Right renal pelvis (tissue), 4 donors: ENCODE measurements at regions not wholly inside any gene's neighbourhood (a gene's known extent, or its start where the extent isn't known, plus 50 kb on each side); places are given as distances from the start of the nearest gene placed in this dataset.

ENCODE experiments used
- DNase-seq, 4 donors: peaks; one replicate each; pipeline ENCODE4 v3.0.0-alpha.2; 2013; ENCODE audit warnings: low read depth in 4 of 4, low spot score in 3 of 4, missing footprints in 1 of 4

- no peak for DNase-seq
Measured at GRCh38 chr11:103659743-103660142, 376.7 kb upstream of the DDI1 start.

- DNase-seq, result no peak
Measured at GRCh38 chr11:103661185-103661584, 375.3 kb upstream of the DDI1 start.

- no peak for DNase-seq
Measured at GRCh38 chr11:103661991-103662390, 374.4 kb upstream of the DDI1 start.

GRCh38 chr11:103662880-103663279 is 373.6 kb upstream of the DDI1 start:
- no peak for DNase-seq

GRCh38 chr11:103668859-103669258 is 367.6 kb upstream of the DDI1 start:
- DNase-seq, result no peak

GRCh38 chr11:103671143-103671651 is 365.2 kb upstream of the DDI1 start:
- no peak for DNase-seq

GRCh38 chr11:103673773-103674172 is 362.7 kb upstream of the DDI1 start:
- DNase-seq, result no peak

GRCh38 chr11:103676413-103676812 is 360.0 kb upstream of the DDI1 start:
- no peak for DNase-seq

- no peak for DNase-seq
Measured at GRCh38 chr11:103680826-103681225, 355.6 kb upstream of the DDI1 start.

- no peak for DNase-seq
Measured at GRCh38 chr11:103681855-103682254, 354.6 kb upstream of the DDI1 start.

- DNase-seq, result peak; percentile 50 to 66 (median 56)
Measured at GRCh38 chr11:103682318-103683184, 353.9 kb upstream of the DDI1 start.

- DNase-seq, result no peak
Measured at GRCh38 chr11:103683576-103683975, 352.9 kb upstream of the DDI1 start.

- DNase-seq, result no peak
Measured at GRCh38 chr11:103688924-103689323, 347.5 kb upstream of the DDI1 start.

- no peak for DNase-seq
Measured at GRCh38 chr11:103690356-103690755, 346.1 kb upstream of the DDI1 start.

GRCh38 chr11:103696123-103696522 is 340.3 kb upstream of the DDI1 start:
- DNase-seq, result no peak

- no peak for DNase-seq
Measured at GRCh38 chr11:103699216-103699615, 337.2 kb upstream of the DDI1 start.

GRCh38 chr11:103699656-103700055 is 336.8 kb upstream of the DDI1 start:
- no peak for DNase-seq

- no peak for DNase-seq
Measured at GRCh38 chr11:103700622-103701021, 335.8 kb upstream of the DDI1 start.

- no peak for DNase-seq
Measured at GRCh38 chr11:103703437-103703836, 333.0 kb upstream of the DDI1 start.

GRCh38 chr11:103703954-103704353 is 332.5 kb upstream of the DDI1 start:
- no peak for DNase-seq

- no peak for DNase-seq
Measured at GRCh38 chr11:103705642-103706041, 330.8 kb upstream of the DDI1 start.

GRCh38 chr11:103709371-103709770 is 327.1 kb upstream of the DDI1 start:
- no peak for DNase-seq
